H1 (cell line): ENCODE measurements at regions not wholly inside any gene's neighbourhood (a gene's known extent, or its start where the extent isn't known, plus 50 kb on each side); places are given as distances from the start of the nearest gene placed in this dataset.

ENCODE experiments used
- CTCF ChIA-PET: fragments of 300-600 bp; sonication (Branson Sonifier 250); formaldehyde crosslinking; loops from one replicate; lab custom pipeline; 2021; ENCODE audit not compliant: partially characterized antibody; lab: Charles Lee
- POLR2A ChIA-PET: fragments of 300-600 bp; sonication (Branson Sonifier 250); formaldehyde crosslinking; loops from one replicate; lab custom pipeline; 2021; ENCODE audit warnings: inconsistent platforms; ENCODE audit not compliant: partially characterized antibody; lab: Charles Lee
- DNase-seq, 2 experiments: peaks; one replicate each; pipeline versions ENCODE4 v3.0.0 to v3.0.0-alpha.2; 2010 to 2022; ENCODE audit warnings: low spot score in 2 of 2, low read depth in 1 of 2, mixed read lengths in 1 of 2
- FAIRE-seq: peaks from 2 replicates; lab custom pipeline; 2011; peaks lifted over from hg19 to GRCh38; lab: Jason Lieb, UNC
- H2AFZ ChIP-seq: 2 replicates; pipeline ENCODE4 v1.8.1; 2012; ENCODE audit warnings: low read length, inconsistent platforms
- H2AK5ac ChIP-seq: 2 replicates; pipeline ENCODE4 v1.6.1; 2013; ENCODE audit warnings: low read depth, low read length
- H2BK120ac ChIP-seq: replicated peaks from 2 replicates; pipeline ENCODE3; 2013; ENCODE audit warnings: low read depth, low read length, inconsistent platforms
- H2BK12ac ChIP-seq: 2 replicates; pipeline ENCODE4 v1.6.1; 2013; ENCODE audit warnings: low read depth, low read length
- H2BK15ac ChIP-seq: 2 replicates; pipeline ENCODE4 v1.6.1; 2013; ENCODE audit warnings: low read length
- H2BK20ac ChIP-seq: 2 replicates; pipeline ENCODE4 v1.6.1; 2013; ENCODE audit warnings: low read length
- H2BK5ac ChIP-seq: 2 replicates; pipeline ENCODE4 v1.6.1; 2013; ENCODE audit warnings: low read depth, low read length
- H3K14ac ChIP-seq: 2 replicates; pipeline ENCODE4 v1.6.1; 2013; ENCODE audit warnings: inconsistent platforms; ENCODE audit not compliant: insufficient read length
- H3K18ac ChIP-seq: 2 replicates; pipeline ENCODE4 v1.6.1; 2013; ENCODE audit warnings: low read length; ENCODE audit errors: extremely low read depth
- H3K23ac ChIP-seq: 2 replicates; pipeline ENCODE4 v1.6.1; 2013; ENCODE audit warnings: inconsistent platforms; ENCODE audit not compliant: insufficient read length
- H3K23me2 ChIP-seq: 2 replicates; pipeline ENCODE4 v1.6.1; 2013; ENCODE audit warnings: low read depth, low read length
- H3K27ac ChIP-seq: 2 replicates; pipeline ENCODE4 v1.6.1; 2011; ENCODE audit warnings: low read depth, low read length, inconsistent platforms
- H3K27me3 ChIP-seq, 4 experiments: replicated peaks in 1 of 4; 1 replicate in 1 of 4; 2 replicates in 3 of 4; pipeline versions ENCODE4 v1.6.1 to v1.8.1; 2011 to 2013; ENCODE audit warnings: low read length in 3 of 4, mild to moderate bottlenecking in 3 of 4, inconsistent platforms in 2 of 4, mixed read lengths in 2 of 4, moderate library complexity in 1 of 4; ENCODE audit not compliant: control insufficient read depth in 3 of 4, insufficient read depth in 3 of 4; ENCODE audit errors: extremely low read depth in 1 of 4
- H3K36me3 ChIP-seq, 4 experiments: 2 replicates each; pipeline versions ENCODE4 v1.6.1 to v1.8.1; 2011 to 2013; ENCODE audit warnings: mild to moderate bottlenecking in 4 of 4, low read length in 3 of 4, moderate library complexity in 2 of 4, control low read depth in 1 of 4, inconsistent platforms in 1 of 4; ENCODE audit not compliant: insufficient read depth in 4 of 4, control insufficient read depth in 2 of 4
- H3K4ac ChIP-seq: replicated peaks from 2 replicates; pipeline ENCODE3; 2013; ENCODE audit warnings: low read length, low read depth, mixed read lengths, inconsistent platforms; ENCODE audit not compliant: insufficient read length
- H3K4me1 ChIP-seq, 4 experiments: replicated peaks in 1 of 4; 1 replicate in 1 of 4; 2 replicates in 3 of 4; pipeline versions ENCODE4 v1.6.1 to v1.8.1; 2011 to 2013; ENCODE audit warnings: low read length in 3 of 4, inconsistent platforms in 2 of 4, mixed read lengths in 1 of 4; ENCODE audit not compliant: insufficient read depth in 4 of 4, control insufficient read depth in 3 of 4
- H3K4me2 ChIP-seq, 2 experiments: 2 replicates each; pipeline versions ENCODE4 v1.6.1 to v1.8.1; 2011 to 2013; ENCODE audit warnings: low read depth in 2 of 2, low read length in 2 of 2, control low read depth in 1 of 2, inconsistent platforms in 1 of 2, mild to moderate bottlenecking in 1 of 2; ENCODE audit not compliant: insufficient read depth in 1 of 2
- H3K4me3 ChIP-seq, 4 experiments: fragments of 200-600, 300-600 bp in 1 of 4; sonication (generic), shearing (Covaris generic), sonication (Bioruptor Twin) in 1 of 4; 2 replicates each; pipeline versions ENCODE4 v1.5.1 to v1.8.1; 2011 to 2016; ENCODE audit warnings: low read length in 4 of 4, low read depth in 3 of 4, control low read depth in 2 of 4, inconsistent platforms in 2 of 4, mild to moderate bottlenecking in 2 of 4, mixed read lengths in 1 of 4, moderate library complexity in 1 of 4; ENCODE audit not compliant: insufficient read depth in 2 of 4; ENCODE audit errors: extremely low read depth in 1 of 4
- H3K56ac ChIP-seq: replicated peaks from 2 replicates; pipeline ENCODE3; 2013; ENCODE audit warnings: low read depth, mild to moderate bottlenecking, mixed read lengths, low read length, inconsistent platforms; ENCODE audit not compliant: insufficient read length
- H3K79me1 ChIP-seq: 2 replicates; pipeline ENCODE4 v1.6.1; 2013; ENCODE audit warnings: low read depth, low read length, control low read depth
- H3K79me2 ChIP-seq, 2 experiments: 2 replicates each; pipeline versions ENCODE4 v1.6.1 to v1.8.1; 2012 to 2013; ENCODE audit warnings: low read length in 2 of 2, mild to moderate bottlenecking in 2 of 2, inconsistent platforms in 1 of 2; ENCODE audit not compliant: insufficient read depth in 2 of 2, control insufficient read depth in 1 of 2
- H3K9ac ChIP-seq, 4 experiments: replicated peaks in 1 of 4; 1 replicate in 1 of 4; 2 replicates in 3 of 4; pipeline versions ENCODE4 v1.6.1 to v1.8.1; 2011 to 2013; ENCODE audit warnings: low read depth in 3 of 4, low read length in 3 of 4, control low read depth in 2 of 4, mild to moderate bottlenecking in 2 of 4, moderate library complexity in 2 of 4, inconsistent platforms in 1 of 4; ENCODE audit errors: extremely low read depth in 1 of 4
- H3K9me3 ChIP-seq, 2 experiments: 2 replicates each; pipeline versions ENCODE4 v1.6.1 to v1.8.1; 2012 to 2013; ENCODE audit warnings: mild to moderate bottlenecking in 2 of 2, moderate library complexity in 2 of 2, control low read depth in 1 of 2, inconsistent platforms in 1 of 2, low read depth in 1 of 2, low read length in 1 of 2, mixed read lengths in 1 of 2; ENCODE audit not compliant: insufficient read depth in 2 of 2
- H4K20me1 ChIP-seq, 2 experiments: replicated peaks in 1 of 2; 2 replicates each; pipeline versions ENCODE3 to v1.8.1; 2011 to 2013; ENCODE audit warnings: inconsistent platforms in 2 of 2, low read length in 2 of 2, mild to moderate bottlenecking in 1 of 2; ENCODE audit not compliant: insufficient read depth in 2 of 2, control insufficient read depth in 1 of 2
- H4K5ac ChIP-seq: 2 replicates; pipeline ENCODE4 v1.6.1; 2013; ENCODE audit warnings: low read length, low read depth, mixed read lengths, inconsistent platforms; ENCODE audit not compliant: insufficient read length
- H4K8ac ChIP-seq: 2 replicates; pipeline ENCODE4 v1.8.0; 2013; ENCODE audit warnings: mild to moderate bottlenecking, moderate library complexity, low read length, inconsistent platforms; ENCODE audit not compliant: insufficient read depth; ENCODE audit errors: extremely low read depth
- H4K91ac ChIP-seq: replicated peaks from 2 replicates; pipeline ENCODE3; 2013; ENCODE audit warnings: low read length, mixed read lengths, inconsistent platforms; ENCODE audit not compliant: insufficient read length
- RAD21 ChIP-seq, 2 experiments: IDR thresholded peaks in 1 of 2; conservative IDR thresholded peaks in 1 of 2; 2 replicates each; pipeline ENCODE4 v1.6.1; 2011; ENCODE audit warnings: low read depth in 2 of 2, low read length in 2 of 2, improper control_type of control experiment in 1 of 2, inconsistent platforms in 1 of 2, mild to moderate bottlenecking in 1 of 2, moderate library complexity in 1 of 2
- SP2 ChIP-seq: IDR thresholded peaks from 2 replicates; pipeline ENCODE4 v1.6.1; 2012; ENCODE audit warnings: mild to moderate bottlenecking, low read length, inconsistent platforms
- SUZ12 ChIP-seq: fragments of 200-600 bp; sonication (generic); IDR thresholded peaks from 2 replicates; pipeline ENCODE4 v1.6.1; 2012; ENCODE audit warnings: mild to moderate bottlenecking, inconsistent platforms, low read length, moderate library complexity, mixed read lengths
- WGBS, 2 experiments: shearing (Covaris generic) in 1 of 2; methylation state at CpG; one replicate each; pipeline versions ENCODE4 v1.1.6 to v1.1.7; 2013 to 2015; ENCODE audit warnings: low lambda C conversion rate in 2 of 2, mixed read lengths in 2 of 2, inconsistent platforms in 1 of 2, low coverage in 1 of 2, missing lambda C conversion rate in 1 of 2; ENCODE audit not compliant: insufficient replicate concordance in 2 of 2, insufficient coverage in 1 of 2, insufficient read length in 1 of 2; ENCODE audit errors: extremely low coverage in 1 of 2, missing lambda C conversion rate in 1 of 2; 5-methylcytosine and 5-hydroxymethylcytosine counted together
- TF ChIP-seq, protein P1 (sequence below), 3 experiments: IDR thresholded peaks; 1 replicate in 2 of 3; 2 replicates in 1 of 3; pipeline versions ENCODE4 v1.5.1 to v1.6.1; 2011; ENCODE audit warnings: low read length in 3 of 3, mild to moderate bottlenecking in 3 of 3, inconsistent platforms in 2 of 3, low read depth in 1 of 3, moderate library complexity in 1 of 3; ENCODE audit not compliant: insufficient read depth in 1 of 3; ENCODE audit errors: control extremely low read depth in 1 of 3

DNA sequence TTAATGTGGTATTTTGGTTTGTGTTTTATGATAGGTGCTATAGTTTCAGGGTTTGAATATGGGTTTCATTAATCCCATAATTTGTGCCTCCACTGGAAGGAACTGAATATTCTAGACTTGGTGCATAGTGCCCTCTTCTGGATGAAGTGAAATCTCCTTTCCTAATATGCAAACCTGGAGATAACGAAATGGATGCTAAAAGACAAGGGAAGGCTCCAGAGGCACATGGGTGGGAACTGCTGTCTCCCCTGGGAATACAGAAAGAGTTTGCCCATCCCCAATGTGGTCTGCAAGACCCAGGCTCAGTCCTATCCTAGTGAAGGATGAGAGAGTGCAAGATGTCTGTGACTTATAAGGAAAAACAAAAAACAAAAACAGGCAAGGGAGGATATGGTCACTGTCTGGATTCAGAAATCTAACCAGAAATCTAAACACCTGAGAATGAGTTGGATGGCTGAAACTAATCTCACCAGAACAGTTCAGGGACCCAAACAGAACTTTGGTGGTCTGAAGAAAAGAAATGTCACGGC, 142.3 kb upstream of the TMPO start:
- Histone ChIP-seq H3K79me2 (no peaks in the 10 kb centered on the region), H3K79me1 (no peaks in the 10 kb centered on the region), H3K9me3 (no peaks in the 10 kb centered on the region), H3K27ac (no peak overlapping the region), H3K4ac (no peak overlapping the region), H3K56ac (no peak overlapping the region), H3K14ac (no peak overlapping the region), H3K9ac (no peak overlapping the region), H2BK20ac (no peak overlapping the region), H4K8ac (no peak overlapping the region), H3K23me2 (no peaks in the 10 kb centered on the region), H2BK120ac (no peak overlapping the region), H2BK12ac (no peak overlapping the region; the same call in 1 of the 2 replicates), H2BK15ac (peak overlapping the region; percentile 24; the same call in 1 of the 2 replicates), H3K18ac (no peak overlapping the region), H3K4me2 (no peak overlapping the region), H3K4me3 (no peak overlapping the region), H4K20me1 (no peaks in the 10 kb centered on the region), H2AK5ac (no peak overlapping the region), H3K36me3 (no peaks in the 10 kb centered on the region), H3K27me3 (no peaks in the 10 kb centered on the region), H3K4me1 (no peaks in the 10 kb centered on the region; a peak in 1 of 7 replicates), H4K5ac (no peak overlapping the region), H4K91ac (no peak overlapping the region), H2BK5ac (no peak overlapping the region), H3K23ac (no peak overlapping the region), H2AFZ (peak overlapping the region; percentile 94; the same call in 1 of the 2 replicates)
- no peak for DNase-seq
- CTCF ChIA-PET: interaction anchor here (1.0 to 3.4 kb wide), 3 partner anchors 29 to 147 kb away, joined by 3 to 39 read pairs (median 3); no protein-coding TSS in a partner anchor
- POLR2A ChIA-PET: no interaction called here
- FAIRE-seq: peak; percentile 95
- TF ChIP-seq SUZ12 (no peak), RAD21 (IDR thresholded peaks at IDR 0.05 in 1 of 2, conservative IDR thresholded peaks at IDR 0.05 in 1 of 2; ENCODE audit: low read depth in 2 of 2, low read length in 2 of 2) (peak; percentile 89 to 92), SP2 (no peak)
- TF ChIP-seq, protein P1, sequence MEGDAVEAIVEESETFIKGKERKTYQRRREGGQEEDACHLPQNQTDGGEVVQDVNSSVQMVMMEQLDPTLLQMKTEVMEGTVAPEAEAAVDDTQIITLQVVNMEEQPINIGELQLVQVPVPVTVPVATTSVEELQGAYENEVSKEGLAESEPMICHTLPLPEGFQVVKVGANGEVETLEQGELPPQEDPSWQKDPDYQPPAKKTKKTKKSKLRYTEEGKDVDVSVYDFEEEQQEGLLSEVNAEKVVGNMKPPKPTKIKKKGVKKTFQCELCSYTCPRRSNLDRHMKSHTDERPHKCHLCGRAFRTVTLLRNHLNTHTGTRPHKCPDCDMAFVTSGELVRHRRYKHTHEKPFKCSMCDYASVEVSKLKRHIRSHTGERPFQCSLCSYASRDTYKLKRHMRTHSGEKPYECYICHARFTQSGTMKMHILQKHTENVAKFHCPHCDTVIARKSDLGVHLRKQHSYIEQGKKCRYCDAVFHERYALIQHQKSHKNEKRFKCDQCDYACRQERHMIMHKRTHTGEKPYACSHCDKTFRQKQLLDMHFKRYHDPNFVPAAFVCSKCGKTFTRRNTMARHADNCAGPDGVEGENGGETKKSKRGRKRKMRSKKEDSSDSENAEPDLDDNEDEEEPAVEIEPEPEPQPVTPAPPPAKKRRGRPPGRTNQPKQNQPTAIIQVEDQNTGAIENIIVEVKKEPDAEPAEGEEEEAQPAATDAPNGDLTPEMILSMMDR (IDR thresholded peaks at IDR 0.05; ENCODE audit: control extremely low read depth in 1 of 3, insufficient read depth in 1 of 3, low read depth in 1 of 3, low read length in 3 of 3): peak in 2 of 3 experiments; percentile 65 to 71; a peak in 3 of 4 replicates
- WGBS, 2 experiments: 50% methylated on average over 2 of the region's 2 CpGs; no CpG with 5 or more reads in 1 of the 2 experiments
